T-helper 2 cell treated with Interferon-gamma antibody and Interleukin-4, amounts not matched to agents 100 ng/mL and 5 ng/mL, for 36 hours (primary cell): ENCODE measurements at regions not wholly inside any gene's neighbourhood (a gene's known extent, or its start where the extent isn't known, plus 50 kb on each side); places are given as distances from the start of the nearest gene placed in this dataset.
"Not testable (repeated sequence)": the region's sequence is repeated elsewhere in the genome, so short reads cannot be mapped to it uniquely, and the experiment has no call there.

Experiments
- intact Hi-C: fragments of 100-400 bp; cut with micrococcal nuclease; formaldehyde crosslinking; loops from one replicate; pipeline ENCODE4 v1.15.1; 2023

GRCh38 chr13:44887515-44887914, 101.8 kb downstream of the NUFIP1 start:
- intact Hi-C loops: no loop called here

GRCh38 chr13:44884076-44884729, 105.1 kb downstream of the NUFIP1 start:
- intact Hi-C loops: no loop called here

- intact Hi-C loops: loop anchor here (1.0 kb wide), 1 partner anchor 396 kb away; no protein-coding TSS in a partner anchor
Measured at GRCh38 chr13:44879452-44880058, 109.7 kb downstream of the NUFIP1 start.

- intact Hi-C loops: no loop called here
Measured at GRCh38 chr13:44876782-44877324, 112.4 kb downstream of the NUFIP1 start.

- intact Hi-C loops: no loop called here
Measured at GRCh38 chr13:44874886-44875630, 114.2 kb downstream of the NUFIP1 start.

- intact Hi-C loops: no loop called here
Measured at GRCh38 chr13:44874176-44874575, 115.1 kb downstream of the NUFIP1 start.

GRCh38 chr13:44873461-44873860, 115.8 kb downstream of the NUFIP1 start:
- intact Hi-C loops: no loop called here

GRCh38 chr13:44872751-44873150, 116.5 kb downstream of the NUFIP1 start:
- intact Hi-C loops: no loop called here

- intact Hi-C loops: no loop called here
Measured at GRCh38 chr13:44870456-44870929, 118.8 kb downstream of the NUFIP1 start.

GRCh38 chr13:44869167-44869566, 120.1 kb downstream of the NUFIP1 start:
- intact Hi-C loops: no loop called here

- intact Hi-C loops: no loop called here
Measured at GRCh38 chr13:44868397-44868796, 120.9 kb downstream of the NUFIP1 start.

GRCh38 chr13:44867825-44868224, 121.4 kb downstream of the NUFIP1 start:
- intact Hi-C loops: no loop called here

GRCh38 chr13:44866411-44866911, 122.8 kb downstream of the NUFIP1 start:
- intact Hi-C loops: no loop called here

GRCh38 chr13:44865722-44866410, 123.4 kb downstream of the NUFIP1 start:
- intact Hi-C loops: no loop called here

- intact Hi-C loops: not testable (repeated sequence)
Measured at GRCh38 chr13:44863641-44864040, 125.6 kb downstream of the NUFIP1 start.

GRCh38 chr13:44860454-44860853, 128.8 kb downstream of the NUFIP1 start:
- intact Hi-C loops: no loop called here

- intact Hi-C loops: no loop called here
Measured at GRCh38 chr13:44857736-44858135, 131.5 kb downstream of the NUFIP1 start.

- intact Hi-C loops: no loop called here
Measured at GRCh38 chr13:44857061-44857460, 132.2 kb downstream of the NUFIP1 start.

- intact Hi-C loops: no loop called here
Measured at GRCh38 chr13:44855860-44856259, 133.4 kb downstream of the NUFIP1 start.

GRCh38 chr13:44854313-44855060, 134.8 kb downstream of the NUFIP1 start:
- intact Hi-C loops: no loop called here

GRCh38 chr13:44853641-44854040, 135.6 kb downstream of the NUFIP1 start:
- intact Hi-C loops: no loop called here
